DMS53 treated with DMSO at 0.1 percent for 48 hours (cell line): ENCODE measurements at regions not wholly inside any gene's neighbourhood (a gene's known extent, or its start where the extent isn't known, plus 50 kb on each side); places are given as distances from the start of the nearest gene placed in this dataset.
A peak's percentile ranks its signal among the peaks of the same experiment; 100 is the strongest.

Source experiments
- DNase-seq: peaks from one replicate; lab custom pipeline; 2025; ENCODE audit not compliant: unreplicated experiment; lab: John Stamatoyannopoulos, UW

DNA sequence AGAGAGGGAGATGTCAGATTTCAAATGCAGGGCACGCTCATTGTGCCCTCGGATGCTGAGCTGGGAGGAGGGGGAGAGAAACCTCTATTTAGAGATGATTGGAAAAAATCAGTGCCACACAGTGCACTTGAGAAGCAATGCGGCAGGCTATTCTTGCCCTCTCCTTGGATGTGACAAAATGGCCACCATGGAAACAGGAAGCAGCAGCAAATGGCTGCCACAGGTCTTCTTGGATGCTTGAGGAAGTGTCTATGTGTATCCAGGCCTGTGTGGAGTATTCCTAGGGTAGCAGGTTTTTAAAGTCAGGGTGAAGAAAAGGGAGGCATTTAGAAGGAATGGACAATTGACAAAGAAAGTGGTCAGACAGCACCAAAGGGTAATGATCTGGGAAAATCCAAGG, 340.1 kb upstream of the ZFHX3 start:
- no peak for DNase-seq

DNA sequence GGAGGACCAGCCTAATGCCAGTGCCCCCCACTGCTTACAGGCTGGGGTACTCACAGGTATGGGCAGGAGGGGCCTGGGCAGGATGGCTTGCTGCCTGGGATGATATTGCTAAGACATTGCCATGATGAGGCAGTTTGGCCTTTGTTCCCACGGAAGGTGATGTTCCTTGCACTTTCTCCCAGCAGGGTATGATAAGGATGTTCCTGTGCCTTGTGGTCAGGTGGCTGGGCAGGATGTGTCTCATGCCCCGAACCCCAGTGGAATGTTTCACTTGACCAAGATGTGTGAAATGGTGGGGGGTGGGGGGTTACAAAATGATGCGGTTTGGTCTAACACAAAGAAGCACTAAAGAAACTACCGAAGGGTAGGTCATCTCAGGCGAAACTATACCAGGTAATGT, 337.8 kb upstream of the ZFHX3 start:
- DNase-seq = no peak

DNA sequence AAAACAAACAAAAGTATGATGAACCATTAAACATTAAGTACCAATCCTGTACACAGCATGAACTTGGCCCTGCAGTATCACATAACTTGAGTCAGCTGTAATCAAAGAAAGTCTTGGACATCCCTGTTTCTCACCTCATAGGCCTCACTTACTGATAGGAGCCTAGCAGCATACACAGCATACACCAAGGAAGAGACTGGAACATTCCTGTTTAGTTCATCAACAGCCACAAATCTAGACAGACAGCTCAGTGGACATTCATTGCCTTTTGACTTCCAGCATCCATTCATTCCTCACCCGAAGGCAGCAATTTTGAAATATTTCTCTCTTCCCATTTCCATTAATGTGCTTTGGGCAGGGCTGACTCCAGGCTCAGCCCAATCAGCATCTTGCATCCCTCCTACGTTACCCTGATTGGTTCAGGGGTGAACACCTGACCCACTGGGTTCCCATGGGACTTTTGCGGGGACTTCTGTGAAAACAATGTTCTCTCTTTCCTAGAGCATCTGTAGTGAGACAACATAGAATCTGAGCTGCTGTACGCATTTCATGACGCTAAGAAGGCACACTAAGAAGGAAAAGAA, 336.7 kb upstream of the ZFHX3 start:
- no peak for DNase-seq

DNA sequence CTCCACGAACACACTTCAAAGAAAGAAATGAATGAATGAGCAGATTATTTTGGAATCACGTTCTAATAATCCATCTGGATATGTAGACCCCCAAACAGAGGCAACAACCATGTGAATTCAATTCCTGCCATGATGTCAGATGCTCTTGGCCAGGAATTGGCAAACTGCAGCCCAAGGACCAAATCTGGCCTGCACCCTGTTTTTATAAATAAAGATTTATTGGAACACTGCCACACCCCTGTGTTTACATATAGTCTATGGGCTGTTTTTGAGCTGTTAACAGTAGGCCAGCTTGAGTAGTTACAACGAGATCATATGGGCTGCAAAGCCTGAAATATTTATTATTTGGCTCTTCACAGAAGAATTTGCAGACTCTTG, 336.0 kb upstream of the ZFHX3 start:
- no peak for DNase-seq

DNA sequence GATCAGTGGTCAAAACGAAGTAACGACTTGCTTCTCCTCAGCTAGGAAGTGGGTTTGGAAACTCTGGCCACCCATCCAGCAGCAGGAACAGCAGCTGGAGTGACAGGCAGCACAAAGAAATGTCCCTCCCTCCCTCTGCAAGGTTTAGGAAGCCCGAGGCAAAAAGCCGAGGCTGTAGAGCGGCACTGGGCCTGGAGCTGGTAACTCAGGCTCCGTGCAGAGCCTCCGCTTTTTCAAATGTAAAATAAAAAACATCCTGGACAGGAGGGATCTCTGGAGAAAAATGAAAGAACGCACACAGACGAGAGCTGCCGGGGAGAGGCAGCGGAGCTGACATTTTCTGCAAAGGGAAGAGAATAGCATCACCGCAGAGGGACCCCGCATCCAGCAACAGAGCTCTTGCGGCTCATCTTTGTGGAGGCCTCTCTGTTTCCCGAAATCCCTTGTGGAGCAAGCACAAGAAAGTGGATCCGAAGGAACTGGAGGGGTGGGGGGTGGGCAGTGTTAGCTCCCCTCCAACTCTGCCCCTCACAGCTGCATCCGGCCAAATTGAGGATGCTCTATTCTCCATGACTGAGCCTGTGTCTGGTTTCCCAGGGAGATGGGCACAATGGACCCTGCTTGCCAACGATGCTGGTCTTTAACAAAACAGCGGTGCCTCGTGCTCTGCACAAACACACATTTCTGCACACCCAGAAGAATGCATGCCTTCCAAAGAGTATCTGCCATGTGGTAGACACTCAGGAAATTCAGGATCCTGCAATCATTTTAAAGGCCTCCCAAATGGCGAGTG, 335.5 kb upstream of the ZFHX3 start:
- no peak for DNase-seq

DNA sequence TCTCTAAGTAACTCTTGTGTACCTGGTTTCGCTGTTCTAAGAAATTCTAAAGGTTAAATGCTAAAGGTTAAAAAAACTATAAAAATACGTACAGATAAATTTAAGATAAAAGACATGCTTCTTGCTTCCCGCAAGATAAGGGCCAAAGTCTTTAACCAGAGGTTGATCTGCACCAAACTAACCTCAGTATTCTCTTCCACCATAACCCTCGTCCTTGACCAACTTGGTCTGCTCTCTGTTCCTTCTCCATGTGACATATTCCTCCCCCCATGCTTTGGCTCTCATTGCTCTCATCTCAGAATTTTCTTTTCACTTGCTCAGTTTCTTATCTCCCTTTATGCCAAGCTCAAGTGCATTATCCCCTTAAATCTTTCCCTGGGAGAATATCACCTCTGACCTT, 330.5 kb upstream of the ZFHX3 start:
- no peak for DNase-seq

DNA sequence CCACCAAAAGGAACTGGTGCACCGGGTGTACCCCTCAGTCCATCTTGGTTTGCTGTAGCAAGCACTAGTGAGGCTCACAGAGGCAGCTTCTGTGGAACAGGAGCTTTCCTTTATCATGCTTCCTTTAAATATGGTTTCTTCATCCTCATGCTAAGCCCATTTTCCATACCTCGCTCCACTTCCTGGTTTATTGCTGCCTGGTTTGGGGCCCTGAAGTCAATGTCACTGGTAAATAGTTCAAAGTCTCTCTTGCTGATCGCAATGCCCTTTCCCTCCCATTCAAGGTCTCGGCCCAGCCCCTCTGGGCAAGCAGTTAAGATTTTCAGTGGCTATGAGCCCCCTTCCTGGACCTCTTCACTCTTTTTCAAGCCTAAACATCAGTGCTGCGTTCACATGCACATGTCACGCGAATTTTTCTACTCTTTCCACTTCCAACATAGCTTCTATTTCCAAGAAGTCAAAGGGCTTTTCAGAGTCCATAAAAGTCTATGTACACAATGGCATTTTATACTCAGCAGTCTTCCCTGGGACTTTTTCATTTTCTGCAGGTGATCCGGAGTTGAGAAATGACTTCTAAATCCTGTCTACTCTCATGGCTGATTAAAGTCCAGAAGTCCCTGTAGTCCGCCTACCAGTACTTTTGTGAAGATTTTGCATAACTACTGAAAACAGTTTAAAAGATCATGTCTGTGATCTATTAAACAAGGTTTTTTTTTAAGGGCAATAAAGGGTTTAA, 323.8 kb upstream of the ZFHX3 start:
- DNase-seq = no peak

DNA sequence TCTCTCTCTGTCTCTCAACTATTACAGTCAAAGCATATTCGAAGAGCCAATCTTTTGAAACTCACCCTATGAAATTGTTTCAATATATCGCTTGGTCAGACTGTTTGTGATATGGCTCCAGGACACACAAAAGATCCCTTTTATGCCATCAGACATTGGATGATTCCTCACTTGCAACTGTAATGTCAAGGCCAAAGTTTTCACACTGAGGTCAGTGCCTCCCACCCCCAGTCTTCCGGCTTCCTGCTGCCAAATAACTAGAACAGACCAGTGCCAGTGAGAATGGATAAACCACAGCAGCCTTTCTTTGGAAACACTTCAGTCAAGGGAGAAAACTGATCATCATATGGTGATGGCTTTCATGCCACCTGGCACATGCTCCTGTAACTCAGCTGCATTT, 321.9 kb upstream of the ZFHX3 start:
- DNase-seq = no peak

DNA sequence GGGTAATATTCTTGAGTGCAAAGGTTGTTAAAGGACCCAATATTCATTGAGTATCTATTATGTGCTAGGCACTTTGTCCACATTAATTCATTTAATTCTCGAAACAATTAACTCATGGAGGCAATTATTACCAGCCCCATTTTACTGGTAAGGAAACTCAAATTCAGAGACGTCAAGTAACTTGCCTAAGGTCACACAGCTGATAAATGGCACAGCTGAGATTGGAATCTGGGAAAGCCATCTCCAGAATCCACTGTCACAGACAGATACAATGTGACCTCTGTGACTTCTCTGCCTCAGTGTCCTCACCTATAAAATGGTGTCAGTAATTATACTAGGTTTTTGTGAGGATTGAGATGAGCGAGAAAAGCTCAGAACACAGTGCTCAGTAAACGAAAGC, 320.8 kb upstream of the ZFHX3 start:
- DNase-seq = no peak

DNA sequence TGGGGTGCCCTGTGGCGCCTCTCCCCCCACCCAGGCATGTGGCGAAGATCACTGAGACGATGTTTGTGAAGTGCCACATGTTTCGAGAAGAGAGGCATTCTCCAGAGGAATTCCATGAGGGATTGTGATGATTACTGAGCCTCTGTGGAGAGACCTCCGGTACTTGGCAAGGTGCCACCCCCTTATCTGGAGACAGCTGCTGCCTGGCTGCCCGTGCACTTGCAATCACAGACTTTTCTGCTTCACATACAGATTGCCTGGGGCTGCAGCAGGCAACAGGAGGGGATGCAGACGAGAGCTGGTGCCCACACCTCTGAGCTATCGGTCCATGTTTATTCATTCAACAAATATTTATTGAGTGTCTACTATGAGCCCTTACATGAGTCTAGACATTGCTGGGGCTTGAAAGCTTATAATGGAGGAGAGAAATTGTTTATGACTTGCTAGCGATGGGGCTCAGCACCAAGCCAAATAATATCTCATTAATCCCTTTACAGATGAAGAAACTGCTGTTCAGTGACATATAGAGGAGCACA, 317.2 kb upstream of the ZFHX3 start:
- no peak for DNase-seq

DNA sequence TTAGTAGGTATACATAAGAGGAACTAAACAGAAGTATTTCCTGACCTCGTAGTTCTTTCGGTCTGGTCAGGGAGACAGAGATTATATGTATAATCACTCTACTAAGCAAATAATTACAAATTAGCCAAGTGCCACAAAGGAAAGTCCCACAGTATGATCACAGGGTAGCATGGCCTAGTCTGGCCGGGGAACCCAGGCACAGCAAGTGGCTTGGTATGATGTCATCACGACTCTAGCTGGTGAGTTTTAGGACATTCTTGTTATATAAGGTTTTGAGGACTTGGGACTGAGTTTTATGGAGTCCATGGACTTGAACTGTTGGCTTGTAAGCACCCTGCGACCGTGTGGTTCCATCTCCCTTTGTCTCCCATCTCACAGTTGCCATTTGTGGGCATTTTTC, 316.5 kb upstream of the ZFHX3 start:
- DNase-seq = no peak

DNA sequence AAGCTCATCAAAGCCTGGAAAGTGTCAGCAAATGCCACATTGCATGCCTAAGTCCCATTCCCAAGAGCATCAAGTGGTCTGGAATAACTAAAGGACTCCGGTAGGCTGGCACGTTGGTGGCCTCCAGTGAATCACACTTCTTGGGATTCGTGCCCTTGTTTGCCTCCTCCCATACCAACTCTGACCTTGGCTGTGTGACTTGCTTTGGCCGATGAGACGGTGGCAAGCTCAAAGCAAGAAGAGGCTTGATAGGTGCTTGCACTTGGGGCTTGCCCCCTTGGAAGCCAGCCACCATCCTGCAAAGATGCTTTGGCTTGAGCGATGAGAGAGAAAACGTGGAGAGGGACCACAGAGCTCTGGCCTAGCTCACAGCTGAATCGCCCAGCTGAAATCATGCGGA, 313.1 kb upstream of the ZFHX3 start:
- no peak for DNase-seq

DNA sequence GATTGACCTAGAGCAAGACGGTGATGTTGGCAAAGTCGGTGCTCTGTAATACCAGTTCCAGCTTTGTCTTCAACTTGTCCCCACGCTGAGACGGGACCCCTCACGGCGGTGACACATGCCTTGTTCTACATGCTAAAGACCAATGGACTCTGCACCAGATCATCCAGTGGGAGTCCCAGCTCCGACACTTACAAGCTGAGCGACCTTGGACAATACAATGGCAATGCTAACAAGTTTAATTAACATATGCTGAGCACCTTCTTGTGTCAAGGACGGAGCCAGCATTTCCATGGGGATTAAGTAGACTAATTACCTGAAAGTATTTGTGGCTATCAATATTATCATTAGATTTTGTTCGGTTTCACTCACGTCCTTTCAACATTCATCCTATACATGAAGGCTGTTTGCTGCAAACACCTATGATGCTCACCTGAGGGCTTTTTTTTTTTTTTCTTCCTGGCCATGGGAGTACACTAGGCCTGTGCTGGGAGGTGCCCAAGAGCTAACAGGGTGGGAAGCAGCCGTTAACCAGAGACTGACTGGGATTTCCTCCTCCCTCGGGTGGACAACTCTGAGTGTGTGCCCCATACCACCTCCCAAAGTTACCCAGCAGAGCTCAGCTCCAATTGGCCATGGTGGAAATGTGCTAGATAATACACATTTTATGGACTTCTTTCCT, 308.6 kb upstream of the ZFHX3 start:
- DNase-seq = no peak

DNA sequence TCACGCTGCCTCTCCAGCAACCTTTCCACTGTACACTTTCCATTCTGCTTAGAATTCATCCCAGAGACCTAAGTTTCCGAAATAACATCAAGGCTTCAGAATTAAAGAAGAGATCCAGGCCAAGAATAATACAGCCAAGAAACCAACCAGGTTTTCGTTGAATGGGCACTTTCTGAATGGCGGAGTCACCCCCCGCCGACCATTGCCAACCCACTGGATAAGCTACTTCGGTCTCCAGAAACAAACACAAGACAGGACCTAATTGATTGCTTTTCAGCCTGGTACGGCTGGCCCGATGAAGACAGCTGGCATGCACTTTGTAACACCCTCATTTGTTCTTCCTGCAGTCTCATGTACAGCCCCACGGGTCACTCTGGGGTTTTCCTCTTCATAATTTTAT, 308.1 kb upstream of the ZFHX3 start:
- no peak for DNase-seq

DNA sequence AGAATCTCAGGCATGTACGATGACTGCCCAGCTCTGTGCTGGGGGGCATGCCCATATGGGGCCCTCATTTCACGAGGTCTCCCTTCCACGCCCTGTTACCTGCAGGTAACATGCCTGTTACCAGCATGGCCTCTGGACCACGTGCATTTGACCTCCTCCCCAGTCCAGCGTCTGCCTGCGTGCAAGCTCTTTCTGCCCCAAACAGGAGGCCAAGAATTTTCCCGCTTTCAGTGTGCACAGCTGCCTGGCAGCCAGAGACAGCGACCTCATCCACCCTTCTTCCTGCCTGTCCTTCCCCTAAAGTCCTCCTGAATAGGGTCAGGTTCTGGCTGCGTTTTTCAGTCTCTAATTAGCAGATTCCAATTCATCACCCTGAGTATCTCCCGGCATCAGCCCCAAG, 306.5 kb upstream of the ZFHX3 start:
- no peak for DNase-seq

DNA sequence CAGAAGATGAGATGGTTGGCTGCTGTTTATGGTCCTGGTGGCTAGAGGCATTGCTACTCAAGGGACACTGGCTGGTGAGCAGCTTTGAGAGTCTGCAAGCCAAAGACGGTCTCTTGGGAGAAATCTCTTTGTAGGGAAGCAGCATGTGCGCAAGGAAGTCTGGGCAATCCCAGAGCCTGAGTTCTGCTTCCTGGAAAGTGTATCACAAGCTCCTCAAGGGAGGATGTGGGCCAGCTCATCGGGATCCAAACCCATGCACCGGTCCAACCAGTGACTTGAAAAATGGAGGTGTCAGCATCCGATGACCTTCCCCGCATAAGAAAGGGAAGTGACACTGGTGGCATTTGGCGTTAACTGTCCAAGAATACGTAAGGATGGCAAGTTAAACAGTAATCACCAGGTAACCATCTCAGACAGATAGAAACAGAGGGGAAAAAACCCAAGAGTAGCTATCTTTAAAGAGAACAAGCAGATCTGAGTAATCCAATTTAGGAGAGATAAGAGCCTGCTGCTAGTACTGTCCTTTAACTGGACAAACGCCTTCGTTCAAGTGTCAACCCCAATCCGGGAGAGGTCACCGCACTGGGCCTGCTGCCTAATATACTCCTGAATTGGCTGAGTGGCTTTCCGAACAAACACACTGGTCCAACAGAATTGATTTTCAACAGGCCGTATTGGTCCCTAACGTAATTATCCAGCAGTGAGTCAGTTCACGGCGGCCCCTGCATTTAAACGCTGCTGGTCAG, 303.0 kb upstream of the ZFHX3 start:
- no peak for DNase-seq

DNA sequence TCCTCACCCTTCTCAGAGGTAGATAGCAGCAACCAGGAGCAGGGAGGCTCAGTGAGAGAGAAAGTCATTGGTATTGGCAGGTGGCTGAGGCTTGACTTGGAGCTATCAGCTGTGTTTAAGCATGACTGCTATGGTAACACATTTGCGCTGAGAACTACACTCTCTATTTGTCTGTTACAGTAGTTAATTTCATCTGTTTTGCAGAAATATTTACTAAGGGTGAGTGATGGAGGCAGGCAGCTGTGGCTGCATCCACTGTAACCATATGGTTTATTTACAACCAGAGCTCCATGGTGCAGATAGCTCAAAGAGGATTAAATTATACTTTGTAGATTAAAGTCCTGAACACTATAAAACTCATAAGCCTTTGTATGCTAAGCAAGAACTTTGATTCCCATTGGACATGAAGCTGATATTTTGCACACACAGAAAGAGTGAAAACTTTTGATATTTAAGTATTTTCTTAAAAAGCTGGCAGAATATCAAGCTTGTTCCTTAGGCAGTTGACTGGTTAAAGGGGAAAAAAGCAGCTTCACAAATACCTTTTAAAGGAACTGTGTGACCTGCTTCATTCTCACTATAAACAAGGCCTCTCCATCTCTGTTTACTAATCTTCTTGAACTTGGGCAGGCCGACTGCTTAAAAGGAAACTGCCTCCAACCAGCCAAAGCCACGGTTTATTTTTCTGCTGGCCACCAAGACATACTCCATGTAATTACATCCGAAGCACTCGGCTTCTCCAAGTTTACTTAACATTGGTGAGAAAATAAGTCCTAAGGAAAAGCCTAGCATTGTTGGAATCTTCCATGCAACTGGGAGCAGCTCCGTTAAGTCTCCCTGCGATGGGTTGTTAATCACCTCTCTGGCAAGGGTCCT, 299.8 kb upstream of the ZFHX3 start:
- peak; percentile 42 for DNase-seq

DNA sequence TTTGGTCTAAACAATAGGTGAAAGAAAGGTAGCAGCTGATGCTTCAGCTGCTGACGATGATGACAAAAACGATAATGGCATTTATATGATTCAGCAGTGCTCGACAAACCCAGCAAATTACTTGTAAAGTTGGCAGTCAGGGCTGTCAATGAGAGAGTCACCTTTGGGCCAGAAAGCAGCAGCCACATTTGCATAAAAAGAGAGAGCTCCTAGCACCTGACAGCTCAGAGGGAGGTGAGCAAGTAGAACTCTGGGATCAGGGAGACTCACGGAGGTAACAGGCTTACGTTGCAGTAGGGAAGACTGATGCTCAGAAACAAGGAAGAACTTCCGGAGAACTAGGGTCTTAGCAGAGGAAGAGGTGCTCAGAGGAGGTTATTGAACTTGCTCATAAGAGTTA, 291.9 kb upstream of the ZFHX3 start:
- no peak for DNase-seq

DNA sequence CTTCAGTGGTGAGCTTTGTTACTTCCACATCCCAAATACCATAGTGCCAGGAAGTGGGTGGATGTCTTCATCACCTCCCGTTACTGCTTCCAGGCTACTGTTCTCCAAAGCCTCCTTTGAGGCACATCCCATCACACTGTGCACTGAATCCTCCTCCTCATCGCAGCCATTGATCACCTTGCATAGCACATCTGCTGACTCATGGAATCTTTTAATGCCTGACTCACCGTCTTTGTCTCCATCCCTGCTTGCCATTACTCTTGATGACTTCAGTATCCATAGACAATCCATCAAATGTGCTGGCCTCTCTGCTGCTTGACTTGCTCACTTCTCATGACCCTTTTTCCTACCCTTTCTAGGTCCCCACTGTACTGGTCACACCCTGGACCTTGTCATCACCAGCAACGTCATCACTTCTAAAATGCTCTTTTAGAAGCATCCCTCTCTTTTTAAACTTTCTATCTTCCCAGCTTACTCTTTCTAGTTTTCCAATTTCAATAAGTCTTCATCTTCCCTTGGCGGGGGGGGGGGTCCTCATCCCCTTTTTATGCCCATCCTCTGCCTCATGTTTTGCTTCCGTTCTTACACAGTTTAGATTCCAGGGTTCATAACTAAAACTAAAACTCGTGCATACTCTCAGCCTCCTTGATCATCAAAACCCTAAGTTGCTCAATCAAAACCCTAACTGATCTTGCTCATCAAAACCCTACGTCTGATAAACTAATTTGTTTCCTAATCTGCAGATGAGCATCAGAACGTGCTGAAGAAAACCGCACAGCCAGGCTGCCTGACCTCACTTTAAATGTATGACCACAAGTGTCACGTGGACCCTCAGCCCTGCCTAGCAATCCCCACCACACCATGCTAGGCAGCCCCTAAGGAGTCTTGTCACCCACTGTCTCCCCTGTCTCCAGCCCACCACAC, 289.7 kb upstream of the ZFHX3 start:
- no peak for DNase-seq
